NAMALWA (cell line): ENCODE measurements at regions not wholly inside any gene's neighbourhood (a gene's known extent, or its start where the extent isn't known, plus 50 kb on each side); places are given as distances from the start of the nearest gene placed in this dataset.
"Not testable (repeated sequence)": the region's sequence is repeated elsewhere in the genome, so short reads cannot be mapped to it uniquely, and the experiment has no call there.

Experiments
- DNase-seq: peaks from one replicate; pipeline ENCODE4 v3.0.0-alpha.2; 2015; ENCODE audit warnings: low spot score

DNA sequence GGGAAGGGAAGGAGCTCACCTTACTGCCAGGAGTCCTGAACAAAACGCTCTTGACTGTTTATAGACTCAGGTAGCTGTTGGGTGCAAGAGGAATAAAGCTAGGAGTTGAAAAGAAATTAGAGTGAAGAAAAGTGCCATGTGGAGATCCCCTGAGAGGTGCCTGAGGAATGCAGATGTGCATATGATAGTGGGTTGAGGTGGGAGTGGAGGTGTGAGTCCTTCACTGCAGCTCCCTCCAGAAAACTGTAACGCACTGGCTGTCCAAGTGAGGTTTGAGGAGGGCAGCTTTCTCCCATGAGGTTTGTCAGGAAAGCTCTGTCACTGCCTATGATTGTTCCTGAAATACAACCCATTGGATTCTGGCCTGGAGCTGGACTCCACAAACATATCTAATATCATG lies 904.8 kb upstream of the POT1 start:
- no peak for DNase-seq

DNA sequence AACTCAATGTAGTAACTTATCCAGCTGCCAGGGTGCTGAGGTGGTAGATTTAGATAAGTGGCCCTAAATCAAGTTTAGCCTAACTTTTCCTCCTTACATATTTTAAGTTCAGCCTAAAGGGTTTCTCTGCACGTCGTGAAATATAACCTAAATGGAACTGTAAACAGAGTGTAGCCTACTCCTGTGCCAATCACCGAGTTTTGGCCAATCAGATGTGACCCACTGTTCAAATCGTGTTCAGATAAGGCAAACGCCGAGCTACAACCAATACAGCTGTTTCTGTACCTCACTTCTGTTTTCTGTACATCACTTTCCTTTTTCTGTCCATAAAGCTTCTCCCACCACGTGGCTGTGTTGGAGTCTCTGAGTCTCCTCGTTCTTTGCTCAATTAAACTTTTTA lies 904.2 kb upstream of the POT1 start:
- DNase-seq: no peak

DNA sequence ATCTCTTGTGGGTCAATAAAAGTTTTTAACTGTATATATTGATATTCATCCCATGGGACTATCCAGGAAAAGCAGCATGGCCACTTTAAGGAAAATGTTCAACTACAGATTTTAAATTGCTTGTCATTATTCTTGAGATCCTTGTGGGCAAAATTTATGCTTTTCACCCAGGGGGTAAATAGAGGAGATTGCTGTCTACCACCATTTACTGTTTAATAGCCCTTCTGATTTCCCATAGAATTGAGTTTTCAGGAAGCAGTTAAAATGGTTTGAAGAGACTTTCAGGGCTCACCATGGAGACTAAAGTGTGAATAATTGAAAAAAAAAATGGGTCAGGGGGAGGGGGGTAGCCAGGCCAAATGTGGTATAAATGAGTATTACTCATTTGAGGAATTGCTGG lies 901.1 kb upstream of the POT1 start:
- DNase-seq: no peak

DNA sequence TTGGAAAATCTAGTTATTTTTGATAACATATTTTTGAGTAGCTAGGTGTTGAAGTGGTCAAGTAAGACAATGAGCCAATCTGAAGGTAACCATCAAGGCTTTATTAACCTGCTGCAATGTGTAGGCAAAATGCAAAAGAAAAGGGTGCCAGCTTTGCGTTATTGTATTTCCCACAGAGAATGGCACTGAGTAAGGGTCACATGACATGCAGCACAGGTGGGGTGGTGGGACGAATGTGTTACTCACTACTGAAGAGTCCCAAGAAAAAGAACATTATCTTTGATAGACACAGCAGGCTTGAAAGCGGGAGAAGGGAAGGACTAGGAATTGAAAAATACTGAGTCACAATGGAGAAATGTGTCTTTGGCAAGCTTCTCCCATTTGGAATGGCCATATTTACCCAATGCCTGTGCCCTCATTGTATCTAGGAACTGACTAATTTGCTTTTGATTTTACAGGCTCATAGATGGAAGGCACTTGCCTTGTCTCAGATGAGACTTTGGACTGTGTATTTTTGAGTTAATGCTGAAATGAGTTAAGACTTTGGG lies 898.6 kb upstream of the POT1 start:
- DNase-seq: no peak

DNA sequence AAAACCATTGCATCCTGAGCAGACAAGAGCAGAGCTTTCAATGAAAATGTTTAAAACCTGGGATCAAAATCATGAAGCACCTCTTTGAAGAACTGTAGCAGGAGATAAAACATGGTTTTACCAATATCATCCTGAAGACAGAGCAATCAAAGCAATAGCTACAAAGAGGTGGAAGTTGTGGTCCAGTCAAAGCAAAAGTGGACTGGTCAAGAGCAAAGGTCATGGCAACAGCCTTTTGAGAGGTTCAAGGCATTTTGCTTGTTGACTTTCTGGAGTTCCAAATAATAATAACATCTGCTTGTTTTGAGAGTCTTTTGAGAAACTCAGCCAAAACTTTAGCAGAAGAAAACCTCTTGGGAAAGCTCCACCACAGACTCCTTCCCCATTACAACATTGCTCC lies 893.9 kb upstream of the POT1 start:
- DNase-seq: no peak

DNA sequence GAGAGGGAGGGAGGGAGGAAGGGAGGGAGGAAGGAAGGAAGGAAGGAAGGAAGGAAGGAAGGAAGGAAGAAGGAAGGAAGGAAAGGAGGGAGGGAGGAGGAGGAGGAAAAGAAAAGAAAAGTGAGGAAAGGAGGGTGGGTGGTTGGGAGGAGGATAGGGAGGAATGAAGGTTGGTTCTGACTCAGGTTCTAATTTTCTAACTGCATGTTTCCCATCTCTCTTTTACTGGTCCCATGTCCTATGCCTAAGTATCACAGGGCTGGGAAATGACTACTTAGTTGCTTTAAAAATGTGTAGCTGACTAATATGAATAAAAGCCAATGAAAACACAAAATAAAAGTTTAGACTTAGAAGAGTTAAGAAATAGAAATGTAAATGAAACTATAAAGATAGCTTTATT lies 890.9 kb upstream of the POT1 start:
- DNase-seq: no peak

DNA sequence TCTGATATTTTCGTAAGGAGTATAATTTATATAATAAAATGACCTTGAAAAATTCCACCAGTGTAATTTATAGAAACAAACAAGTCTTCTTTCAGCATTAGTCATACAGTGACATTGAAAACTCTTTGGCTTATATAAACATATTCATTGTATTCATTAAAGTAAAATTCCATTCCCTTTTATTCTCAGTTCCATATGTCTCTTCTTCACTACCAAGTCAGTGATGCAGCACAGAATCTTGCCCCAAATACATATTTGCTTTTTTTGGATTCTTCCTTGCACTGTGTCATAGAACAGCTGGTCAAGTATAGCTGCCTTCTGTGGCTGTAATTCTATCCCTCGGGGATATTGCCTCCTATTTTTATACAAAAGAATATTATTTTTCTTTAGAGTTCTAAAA lies 884.5 kb upstream of the POT1 start:
- DNase-seq: no peak

DNA sequence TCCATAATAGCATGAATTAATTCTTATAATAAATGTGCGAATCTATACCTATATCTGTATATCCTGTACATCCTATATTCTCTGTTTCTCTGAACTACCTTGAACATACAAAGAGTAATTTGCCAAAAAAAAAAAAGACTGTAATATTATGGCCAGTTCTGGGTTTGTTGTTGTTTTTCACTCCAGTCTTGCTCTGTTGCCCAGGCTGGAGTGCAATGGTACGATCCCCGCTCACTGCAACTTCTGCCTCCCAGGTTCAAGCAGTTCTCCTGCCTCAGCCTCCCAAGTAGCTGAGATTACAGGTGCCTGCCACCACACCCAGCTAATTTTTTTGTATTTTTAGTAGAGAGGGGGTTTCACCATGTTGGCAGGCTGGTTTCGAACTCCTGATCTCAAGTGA lies 876.9 kb upstream of the POT1 start:
- not testable (repeated sequence) for DNase-seq

DNA sequence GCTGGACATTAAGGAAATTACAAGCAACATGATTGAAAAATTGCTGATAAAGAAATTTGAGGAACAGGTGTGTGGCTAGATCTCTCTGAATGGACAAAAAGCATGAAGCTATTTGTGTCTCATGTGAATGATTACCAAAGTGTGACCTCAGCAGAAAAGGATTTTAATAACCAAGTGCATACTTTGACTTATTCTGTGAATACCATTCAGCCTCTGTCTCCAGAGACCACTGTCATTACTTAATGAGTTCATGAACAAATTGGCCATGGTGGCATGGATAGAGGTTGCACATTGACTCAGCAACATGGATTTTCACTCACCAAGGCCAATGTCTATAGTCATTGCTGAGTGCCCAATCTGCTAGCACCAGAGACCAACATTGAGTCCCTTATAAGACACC lies 874.6 kb upstream of the POT1 start:
- no peak for DNase-seq

DNA sequence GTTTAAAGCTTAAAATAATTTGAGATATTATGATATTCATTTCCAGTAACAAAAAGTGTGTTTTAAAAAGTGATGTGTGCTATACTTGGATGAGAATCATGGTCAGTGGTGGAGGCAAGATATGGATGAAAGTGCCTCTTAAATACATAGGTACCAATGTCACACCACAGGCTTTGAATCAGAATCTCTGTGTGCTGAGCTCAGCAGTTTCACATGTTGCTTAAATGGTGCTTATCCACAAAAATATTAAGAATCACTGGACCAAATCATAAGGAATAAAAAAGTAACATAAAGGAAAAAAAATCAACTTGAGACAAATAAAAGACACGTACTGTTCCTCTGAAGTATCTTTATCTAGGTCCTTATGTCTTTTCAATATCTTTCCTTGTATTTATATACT lies 850.5 kb upstream of the POT1 start:
- no peak for DNase-seq

DNA sequence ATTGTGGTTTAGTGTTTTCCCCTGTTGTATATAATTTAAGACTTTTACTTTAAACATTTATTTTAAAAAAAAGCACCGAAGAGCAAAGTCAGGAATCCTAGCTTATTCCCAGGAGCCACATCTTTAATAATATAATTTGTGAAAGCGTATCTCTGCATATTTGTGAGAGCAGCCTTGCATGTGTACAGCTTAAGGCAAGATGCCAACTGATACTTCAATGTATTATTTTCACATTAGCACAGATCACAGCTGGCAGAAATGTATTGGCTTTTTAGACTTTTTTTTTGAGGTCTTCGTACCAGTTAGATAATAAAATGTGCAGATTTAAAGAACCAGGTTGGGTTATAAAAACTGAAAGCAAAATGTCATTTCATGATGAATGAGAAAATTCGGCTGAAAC lies 845.7 kb upstream of the POT1 start:
- DNase-seq: no peak

DNA sequence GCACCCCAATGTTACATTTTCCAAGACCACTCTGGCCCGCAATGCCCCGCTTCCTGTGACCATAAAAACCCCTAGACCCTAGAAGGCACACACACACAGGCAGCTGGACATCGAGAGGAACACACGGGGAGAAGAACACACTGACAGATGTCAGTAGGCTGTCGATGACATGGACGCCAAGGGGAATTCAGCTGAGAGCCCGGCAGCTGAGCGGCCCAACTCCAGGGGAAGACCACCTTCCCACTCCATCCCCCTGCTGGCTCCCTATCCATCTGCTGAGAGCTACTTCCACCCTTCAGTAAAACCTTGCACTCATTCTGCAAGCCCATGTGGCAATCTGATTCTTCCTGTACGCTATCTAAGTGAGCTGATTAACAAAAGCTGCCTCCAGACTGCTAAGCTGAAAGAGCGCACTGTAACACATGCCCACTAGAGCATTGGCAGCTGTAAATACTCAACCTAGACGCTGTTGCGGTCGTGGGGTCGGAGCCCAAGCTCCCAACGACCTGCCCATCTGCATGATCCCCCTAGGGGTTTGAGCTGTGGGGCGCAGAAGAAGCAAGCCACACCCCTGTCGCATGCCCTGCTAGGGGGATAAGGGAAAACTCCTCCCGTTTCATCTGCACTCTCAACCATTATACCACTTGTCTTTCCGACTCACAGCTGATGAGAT lies 843.6 kb upstream of the POT1 start:
- no peak for DNase-seq

DNA sequence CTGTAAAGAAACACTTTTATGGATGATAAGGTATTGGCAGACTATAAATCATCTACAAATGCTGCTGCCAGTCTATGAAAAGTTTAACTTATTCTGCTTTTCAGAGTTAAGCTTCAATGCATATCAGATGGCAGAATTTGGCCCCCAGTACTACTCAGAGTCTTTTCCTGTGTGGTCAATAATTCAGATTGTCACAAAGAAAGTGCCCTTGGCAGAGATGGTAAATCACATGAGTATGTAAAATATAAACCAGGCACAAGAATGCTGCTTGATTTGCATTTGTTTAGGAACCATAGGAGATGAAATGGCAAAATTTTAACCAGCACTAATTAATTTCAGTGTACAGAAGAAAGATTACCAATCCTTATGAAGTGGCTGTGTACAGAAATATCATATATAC lies 818.3 kb upstream of the POT1 start:
- DNase-seq: no peak

DNA sequence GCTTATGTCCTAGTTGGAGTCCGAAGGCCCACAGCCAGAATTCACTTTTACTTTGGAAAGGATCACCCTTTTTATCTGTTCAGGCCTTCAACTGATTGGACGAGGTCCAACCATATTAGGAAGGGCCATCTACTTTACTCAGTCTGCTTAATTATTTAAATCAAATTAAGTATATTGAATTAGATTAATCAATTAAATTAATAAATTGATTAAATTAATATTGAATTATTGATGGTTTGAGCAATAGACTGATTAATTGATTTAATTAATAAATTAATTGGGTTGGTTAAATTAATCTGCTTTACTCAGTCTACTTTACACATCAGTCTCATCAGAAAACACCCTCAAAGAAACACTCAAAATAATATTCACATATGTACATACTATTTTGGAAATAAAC lies 816.9 kb upstream of the POT1 start:
- no peak for DNase-seq

DNA sequence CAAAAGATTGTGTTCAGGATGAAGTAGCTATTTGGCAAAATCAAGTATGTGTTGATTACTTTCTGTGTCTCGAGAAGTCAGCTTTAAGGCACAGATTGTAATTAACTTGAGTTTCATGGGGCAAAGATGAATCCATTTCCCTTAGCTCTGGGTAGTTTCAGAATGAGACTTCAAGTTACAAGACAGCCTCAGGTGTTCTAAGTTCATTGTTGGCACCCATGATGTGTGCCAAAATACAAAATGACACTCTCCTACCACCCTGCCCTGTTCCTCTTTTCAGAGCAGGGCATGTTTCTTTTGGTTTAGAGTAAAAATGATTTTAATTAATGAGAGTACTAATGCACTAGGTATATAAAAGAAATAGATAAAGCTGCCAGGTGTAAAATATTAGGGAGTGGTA lies 797.6 kb upstream of the POT1 start:
- no peak for DNase-seq

DNA sequence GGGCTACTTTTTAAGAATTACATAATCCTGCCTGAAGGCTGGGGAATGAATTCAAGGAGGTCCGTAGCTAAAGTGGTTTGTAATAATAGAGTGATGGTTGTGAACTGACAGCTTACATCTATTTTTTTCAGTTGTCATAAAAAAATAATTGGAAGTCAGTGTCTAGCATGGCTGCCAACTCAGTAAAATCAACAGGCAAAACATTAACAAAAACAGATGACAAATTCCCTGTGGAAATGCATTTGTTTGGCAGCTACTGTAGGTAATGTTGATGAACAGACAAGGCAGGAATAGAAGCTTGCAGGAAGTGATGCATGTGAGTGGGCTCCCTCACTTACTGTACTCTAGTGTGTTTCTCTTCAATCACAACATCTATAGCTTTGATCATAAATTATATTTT lies 766.0 kb upstream of the POT1 start:
- no peak for DNase-seq

DNA sequence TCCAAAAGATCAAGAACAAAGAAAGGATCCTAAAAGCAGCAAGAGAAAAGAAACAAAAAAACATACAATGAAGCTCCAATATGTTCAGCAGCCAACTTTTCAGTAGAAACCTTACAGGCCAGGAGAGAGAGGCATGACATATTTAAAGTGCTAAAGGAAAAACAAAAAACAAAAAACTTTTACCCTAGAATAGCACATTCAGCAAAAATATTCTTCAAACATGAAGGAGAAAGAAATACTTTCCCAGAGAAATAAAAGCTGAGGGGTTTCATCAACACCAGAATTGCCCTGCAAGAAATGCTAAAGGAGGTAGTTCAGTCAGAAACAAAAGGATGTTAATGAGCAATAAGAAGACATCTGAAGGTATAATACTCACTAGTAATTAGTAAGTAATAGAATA lies 753.5 kb upstream of the POT1 start:
- no peak for DNase-seq

DNA sequence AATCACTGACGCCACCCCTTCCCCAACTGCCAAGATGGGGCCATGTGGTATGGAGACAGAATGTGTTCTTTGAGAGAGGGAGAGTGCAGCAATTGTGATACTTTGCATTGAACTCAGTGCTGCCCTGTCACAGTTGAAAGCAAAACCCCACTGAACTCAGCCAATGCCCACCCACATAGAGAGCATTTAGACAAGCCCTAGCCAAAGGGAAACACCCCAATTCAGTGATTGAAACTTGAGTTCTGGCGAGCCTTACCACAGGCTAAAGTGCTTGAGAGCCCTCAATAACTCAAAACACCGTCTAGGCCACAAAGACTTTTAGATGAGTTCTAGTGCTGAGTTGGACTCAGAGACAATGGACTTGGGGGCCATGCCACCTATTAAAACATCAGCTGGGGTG lies 751.9 kb upstream of the POT1 start:
- no peak for DNase-seq

DNA sequence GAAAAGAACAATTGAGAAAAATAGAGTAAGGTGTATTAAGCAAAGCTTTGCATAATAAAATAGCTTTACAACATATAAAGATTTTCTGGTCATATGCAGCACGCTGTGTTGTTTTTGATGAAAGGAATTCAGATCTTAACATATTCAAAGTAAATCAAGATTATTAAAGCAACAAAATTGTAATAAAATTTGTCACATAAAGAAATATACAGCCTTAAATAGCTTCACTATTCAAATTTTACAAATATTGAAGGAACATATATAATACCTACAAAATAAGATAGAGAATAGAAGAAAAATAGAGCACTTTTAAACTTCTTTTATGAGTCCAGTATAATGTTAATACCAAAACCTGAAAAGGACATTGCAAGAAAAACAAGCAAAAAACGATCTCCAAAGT lies 749.1 kb upstream of the POT1 start:
- DNase-seq: no peak

DNA sequence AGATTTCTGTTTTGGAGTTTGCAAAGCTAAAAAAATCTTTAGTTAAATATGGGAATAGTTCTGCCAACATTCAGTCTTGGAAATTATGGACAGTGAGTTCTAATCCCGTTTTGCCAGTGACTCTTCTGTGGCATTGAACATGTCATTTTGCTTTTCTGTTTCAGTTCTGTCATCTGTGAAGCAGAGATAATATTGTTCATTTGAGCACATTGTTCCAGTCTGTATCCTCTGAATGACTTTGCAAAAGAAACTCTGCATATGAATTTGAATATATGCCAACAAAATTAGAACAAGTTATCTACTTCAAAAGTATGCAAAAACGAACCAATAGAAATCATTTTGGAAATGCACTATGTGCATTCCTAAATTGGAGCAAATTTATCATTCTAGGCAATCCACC lies 746.0 kb upstream of the POT1 start:
- no peak for DNase-seq

DNA sequence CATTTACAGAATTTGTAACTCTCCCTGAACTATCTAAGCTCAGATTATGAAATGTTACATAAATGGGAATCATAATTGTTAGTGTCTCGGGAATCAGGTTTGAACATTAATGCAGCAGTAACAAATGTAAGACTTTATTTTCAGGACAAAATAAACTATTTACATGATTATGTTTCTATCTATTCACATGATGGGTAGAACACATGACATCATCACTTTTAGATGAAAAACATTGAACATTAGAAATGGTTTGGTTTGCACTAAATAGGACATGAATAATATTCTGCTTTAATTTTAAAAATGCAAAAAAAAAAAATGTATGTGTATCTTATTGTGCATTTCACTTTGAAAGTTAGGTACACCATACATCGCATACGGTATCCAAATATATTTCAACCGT lies 745.5 kb upstream of the POT1 start:
- DNase-seq: no peak

DNA sequence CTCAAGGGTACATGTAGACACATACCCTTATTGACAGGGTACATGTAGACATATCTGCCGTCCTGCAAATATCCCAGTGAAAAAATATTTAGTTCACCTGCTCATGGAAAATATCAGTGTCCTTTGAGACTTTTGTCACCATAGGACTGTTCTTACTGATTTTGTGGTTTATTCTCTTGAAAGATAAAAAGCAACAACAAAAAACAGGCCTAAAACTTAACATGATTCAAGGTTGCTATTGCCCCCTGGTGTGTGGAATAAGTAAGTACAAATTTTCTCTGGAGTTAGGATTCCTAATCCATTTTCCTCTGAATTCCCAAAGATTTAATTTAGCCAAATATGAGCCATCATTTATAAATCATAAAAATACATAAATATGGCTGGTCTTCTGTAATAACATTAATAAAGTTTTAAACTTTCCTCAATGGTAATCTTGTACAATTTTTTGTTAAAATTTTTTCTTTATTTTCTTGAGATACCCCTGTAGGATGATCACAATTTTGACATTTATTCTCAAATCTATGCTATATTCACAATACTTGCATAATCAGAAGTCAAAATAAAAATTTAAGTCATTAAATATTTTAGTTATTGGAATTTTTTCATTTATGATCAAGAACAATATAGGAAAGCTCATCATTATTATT lies 741.4 kb upstream of the POT1 start:
- DNase-seq: peak; percentile 61

DNA sequence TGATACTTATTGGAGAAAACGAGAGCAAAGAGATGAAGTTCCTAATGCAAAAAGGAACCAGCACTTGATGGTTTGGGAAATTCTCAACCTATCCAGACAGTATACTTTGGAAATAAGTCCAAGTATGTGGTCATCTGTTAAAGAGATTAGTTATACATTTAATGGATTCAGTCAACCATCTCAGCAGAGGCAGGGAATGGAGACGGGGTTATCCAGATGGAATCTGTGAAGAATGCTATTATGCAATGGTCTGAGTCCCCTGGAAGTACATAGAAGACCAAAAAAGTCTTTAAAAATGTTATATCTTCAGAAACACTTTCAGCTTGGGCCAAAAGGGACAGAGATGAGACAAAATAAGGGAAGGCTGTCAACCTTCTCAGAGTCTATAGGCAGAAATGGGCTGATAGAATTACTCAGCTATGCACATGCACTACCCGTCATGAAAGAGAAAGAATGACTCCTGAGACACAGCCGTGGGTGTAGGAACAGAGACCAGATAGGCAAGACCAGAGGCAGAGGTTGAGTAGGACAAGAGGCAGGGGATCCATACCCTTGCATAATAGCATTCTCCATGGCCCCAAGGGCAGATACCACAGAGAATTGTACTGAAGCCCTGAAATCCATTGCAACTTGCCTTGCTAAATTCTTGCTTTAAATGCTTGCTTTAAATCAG lies 738.8 kb upstream of the POT1 start:
- no peak for DNase-seq

DNA sequence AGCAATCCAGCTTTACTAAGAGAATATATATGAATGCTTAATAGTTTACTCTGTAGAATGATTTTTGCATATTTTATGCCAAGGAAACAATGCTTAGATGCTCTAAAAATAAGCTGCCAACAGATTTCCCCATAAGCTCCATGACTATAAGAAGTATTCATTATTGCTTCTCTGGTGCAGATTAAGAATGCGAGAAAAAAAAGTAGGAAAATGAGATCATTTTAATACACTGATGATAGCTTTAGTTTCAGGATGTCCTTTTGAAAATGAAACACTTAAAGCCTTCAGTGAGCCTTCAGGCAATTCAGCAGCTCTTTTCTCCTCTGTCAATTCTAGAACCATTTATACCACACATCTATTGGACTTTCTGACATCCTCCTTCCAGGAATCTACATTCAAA lies 735.0 kb upstream of the POT1 start:
- DNase-seq: no peak
